ENCODE measurements at regions not wholly inside any gene's neighbourhood (a gene's known extent, or its start where the extent isn't known, plus 50 kb on each side); places are given as distances from the start of the nearest gene placed in this dataset.

DNA sequence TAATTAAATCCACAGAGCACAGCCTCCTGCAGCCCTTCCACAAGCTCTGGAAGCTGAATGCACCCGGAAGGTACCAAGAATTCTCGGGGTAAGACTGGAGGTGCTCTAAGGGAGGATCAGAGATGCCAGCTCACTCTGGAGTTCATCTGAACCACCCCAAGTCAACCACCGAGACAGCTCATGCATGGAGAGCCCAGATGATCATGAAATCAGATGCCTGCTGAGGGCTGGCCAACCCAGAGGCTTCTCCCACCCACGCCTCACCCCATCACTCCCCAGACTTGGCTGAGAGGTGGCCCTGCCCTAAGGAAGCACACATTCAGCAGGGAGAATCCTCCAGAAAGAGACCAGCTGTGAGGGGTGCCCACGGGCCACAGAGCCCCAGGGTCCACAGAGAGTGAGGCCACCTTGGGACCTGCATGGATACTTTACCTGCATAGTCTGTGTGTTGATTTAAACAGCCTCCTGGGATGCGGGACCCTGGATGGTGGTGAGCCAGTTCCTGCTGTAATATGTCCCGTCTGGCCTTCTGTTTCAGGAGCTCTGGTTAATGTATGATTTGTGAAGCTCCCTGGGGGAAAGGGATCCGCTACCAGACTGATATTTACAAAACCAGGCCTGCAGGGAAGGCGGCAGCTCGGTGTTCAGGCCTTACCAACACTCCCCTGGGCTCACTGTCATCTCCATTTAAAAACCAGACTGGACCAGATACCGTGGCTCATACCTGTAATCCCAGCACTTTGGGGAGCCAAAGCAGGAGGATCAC, 64.9 kb downstream of the INSIG1 start:
- TF ChIP-seq, protein P1, sequence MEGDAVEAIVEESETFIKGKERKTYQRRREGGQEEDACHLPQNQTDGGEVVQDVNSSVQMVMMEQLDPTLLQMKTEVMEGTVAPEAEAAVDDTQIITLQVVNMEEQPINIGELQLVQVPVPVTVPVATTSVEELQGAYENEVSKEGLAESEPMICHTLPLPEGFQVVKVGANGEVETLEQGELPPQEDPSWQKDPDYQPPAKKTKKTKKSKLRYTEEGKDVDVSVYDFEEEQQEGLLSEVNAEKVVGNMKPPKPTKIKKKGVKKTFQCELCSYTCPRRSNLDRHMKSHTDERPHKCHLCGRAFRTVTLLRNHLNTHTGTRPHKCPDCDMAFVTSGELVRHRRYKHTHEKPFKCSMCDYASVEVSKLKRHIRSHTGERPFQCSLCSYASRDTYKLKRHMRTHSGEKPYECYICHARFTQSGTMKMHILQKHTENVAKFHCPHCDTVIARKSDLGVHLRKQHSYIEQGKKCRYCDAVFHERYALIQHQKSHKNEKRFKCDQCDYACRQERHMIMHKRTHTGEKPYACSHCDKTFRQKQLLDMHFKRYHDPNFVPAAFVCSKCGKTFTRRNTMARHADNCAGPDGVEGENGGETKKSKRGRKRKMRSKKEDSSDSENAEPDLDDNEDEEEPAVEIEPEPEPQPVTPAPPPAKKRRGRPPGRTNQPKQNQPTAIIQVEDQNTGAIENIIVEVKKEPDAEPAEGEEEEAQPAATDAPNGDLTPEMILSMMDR (IDR thresholded peaks at IDR 0.05) = no peak
- TF ChIP-seq SIN3A (IDR thresholded peaks at IDR 0.05; ENCODE audit: borderline replicate concordance, insufficient read depth, low read depth, low read length) = no peak
- no peak for TF ChIP-seq POLR2AphosphoS5 (IDR thresholded peaks at IDR 0.05; ENCODE audit: low read depth, low read length)
- TF ChIP-seq, protein P2, sequence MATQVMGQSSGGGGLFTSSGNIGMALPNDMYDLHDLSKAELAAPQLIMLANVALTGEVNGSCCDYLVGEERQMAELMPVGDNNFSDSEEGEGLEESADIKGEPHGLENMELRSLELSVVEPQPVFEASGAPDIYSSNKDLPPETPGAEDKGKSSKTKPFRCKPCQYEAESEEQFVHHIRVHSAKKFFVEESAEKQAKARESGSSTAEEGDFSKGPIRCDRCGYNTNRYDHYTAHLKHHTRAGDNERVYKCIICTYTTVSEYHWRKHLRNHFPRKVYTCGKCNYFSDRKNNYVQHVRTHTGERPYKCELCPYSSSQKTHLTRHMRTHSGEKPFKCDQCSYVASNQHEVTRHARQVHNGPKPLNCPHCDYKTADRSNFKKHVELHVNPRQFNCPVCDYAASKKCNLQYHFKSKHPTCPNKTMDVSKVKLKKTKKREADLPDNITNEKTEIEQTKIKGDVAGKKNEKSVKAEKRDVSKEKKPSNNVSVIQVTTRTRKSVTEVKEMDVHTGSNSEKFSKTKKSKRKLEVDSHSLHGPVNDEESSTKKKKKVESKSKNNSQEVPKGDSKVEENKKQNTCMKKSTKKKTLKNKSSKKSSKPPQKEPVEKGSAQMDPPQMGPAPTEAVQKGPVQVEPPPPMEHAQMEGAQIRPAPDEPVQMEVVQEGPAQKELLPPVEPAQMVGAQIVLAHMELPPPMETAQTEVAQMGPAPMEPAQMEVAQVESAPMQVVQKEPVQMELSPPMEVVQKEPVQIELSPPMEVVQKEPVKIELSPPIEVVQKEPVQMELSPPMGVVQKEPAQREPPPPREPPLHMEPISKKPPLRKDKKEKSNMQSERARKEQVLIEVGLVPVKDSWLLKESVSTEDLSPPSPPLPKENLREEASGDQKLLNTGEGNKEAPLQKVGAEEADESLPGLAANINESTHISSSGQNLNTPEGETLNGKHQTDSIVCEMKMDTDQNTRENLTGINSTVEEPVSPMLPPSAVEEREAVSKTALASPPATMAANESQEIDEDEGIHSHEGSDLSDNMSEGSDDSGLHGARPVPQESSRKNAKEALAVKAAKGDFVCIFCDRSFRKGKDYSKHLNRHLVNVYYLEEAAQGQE (IDR thresholded peaks at IDR 0.05; ENCODE audit: insufficient read depth in 1 of 2, low read depth in 2 of 2, low read length in 1 of 2) = no peak
